Frontal cortex (tissue), 3 donors: ENCODE measurements at regions not wholly inside any gene's neighbourhood (a gene's known extent, or its start where the extent isn't known, plus 50 kb on each side); places are given as distances from the start of the nearest gene placed in this dataset.

Source experiments
- DNase-seq, 2 donors: peaks; one replicate each; pipeline ENCODE4 v3.0.0; 2012; ENCODE audit warnings: low spot score in 2 of 2
- FAIRE-seq: peaks from 2 replicates; lab custom pipeline; 2012; peaks lifted over from hg19 to GRCh38; lab: Jason Lieb, UNC
- donor health status: control.
- donor health status: control.
- donor health status: control.

- DNase-seq (no peak), FAIRE-seq (no peak)
Measured at GRCh38 chr3:18655827-18656226, 230.7 kb upstream of the SATB1 start.

- DNase-seq (no peak), FAIRE-seq (no peak)
Measured at GRCh38 chr3:18652781-18653180, 227.6 kb upstream of the SATB1 start.

- no peak for DNase-seq
- FAIRE-seq: no peak
Measured at GRCh38 chr3:18650731-18651130, 225.6 kb upstream of the SATB1 start.

- FAIRE-seq: no peak
- no peak for DNase-seq
Measured at GRCh38 chr3:18649666-18650363, 224.7 kb upstream of the SATB1 start.

GRCh38 chr3:18648868-18649462 is 223.8 kb upstream of the SATB1 start:
- no peak for FAIRE-seq

GRCh38 chr3:18648159-18648558 is 223.0 kb upstream of the SATB1 start:
- FAIRE-seq (no peak), DNase-seq (no peak)

More at GRCh38 chr3:18648868-18649462, 223.8 kb upstream of the SATB1 start:
- DNase-seq: no peak

GRCh38 chr3:18645619-18646018 is 220.5 kb upstream of the SATB1 start:
- FAIRE-seq (no peak), DNase-seq (no peak)

GRCh38 chr3:18643281-18643680 is 218.1 kb upstream of the SATB1 start:
- no peak for FAIRE-seq

GRCh38 chr3:18641916-18642315 is 216.8 kb upstream of the SATB1 start:
- DNase-seq (no peak), FAIRE-seq (no peak)

More at GRCh38 chr3:18643281-18643680, 218.1 kb upstream of the SATB1 start:
- no peak for DNase-seq

- FAIRE-seq (no peak), DNase-seq (no peak)
Measured at GRCh38 chr3:18635215-18635614, 210.1 kb upstream of the SATB1 start.

GRCh38 chr3:18634461-18634860 is 209.3 kb upstream of the SATB1 start:
- no peak for DNase-seq
- FAIRE-seq: no peak

GRCh38 chr3:18633002-18633401 is 207.9 kb upstream of the SATB1 start:
- FAIRE-seq (no peak), DNase-seq (no peak)

GRCh38 chr3:18630295-18630694 is 205.2 kb upstream of the SATB1 start:
- FAIRE-seq: no peak
- DNase-seq: no peak

- no peak for FAIRE-seq
- no peak for DNase-seq
Measured at GRCh38 chr3:18625085-18625484, 199.9 kb upstream of the SATB1 start.

- FAIRE-seq: no peak
- no peak for DNase-seq
Measured at GRCh38 chr3:18623220-18623619, 198.1 kb upstream of the SATB1 start.

- no peak for FAIRE-seq
Measured at GRCh38 chr3:18618723-18619122, 193.6 kb upstream of the SATB1 start.

GRCh38 chr3:18611991-18612390 is 186.9 kb upstream of the SATB1 start:
- DNase-seq (no peak), FAIRE-seq (no peak)

More at GRCh38 chr3:18618723-18619122, 193.6 kb upstream of the SATB1 start:
- DNase-seq: no peak

- DNase-seq: no peak
- no peak for FAIRE-seq
Measured at GRCh38 chr3:18609187-18609586, 184.0 kb upstream of the SATB1 start.

- no peak for FAIRE-seq
- DNase-seq: no peak
Measured at GRCh38 chr3:18597919-18598318, 172.8 kb upstream of the SATB1 start.

GRCh38 chr3:18593231-18593630 is 168.1 kb upstream of the SATB1 start:
- FAIRE-seq (no peak), DNase-seq (no peak)

- FAIRE-seq: no peak
- no peak for DNase-seq
Measured at GRCh38 chr3:18591120-18591519, 166.0 kb upstream of the SATB1 start.

GRCh38 chr3:18586076-18586475 is 160.9 kb upstream of the SATB1 start:
- FAIRE-seq (no peak), DNase-seq (no peak)
